ENCODE measurements at regions not wholly inside any gene's neighbourhood (a gene's known extent, or its start where the extent isn't known, plus 50 kb on each side); places are given as distances from the start of the nearest gene placed in this dataset.

- intact Hi-C loops (cut with DNase I; ENCODE audit: low total_unique reads) = loop anchor here (1.0 to 10.0 kb wide), 5 partner anchors 85 to 511 kb away; partner anchors contain the start of gene MTX2
Measured at GRCh38 chr2:176637486-176638166, 368.4 kb downstream of the MTX2 start.

GRCh38 chr2:176638167-176639015, 369.1 kb downstream of the MTX2 start:
- Histone ChIP-seq H3K4me1 (peaks cover 0 to 5% of the 10 kb centered on the region in 2 donors), H3K27me3 (peaks cover 9 to 31% (median 23%) of the 10 kb centered on the region in 3 donors), H3K4me3 (peak overlapping the region; percentile 63 to 84 (median 68)), H3K27ac (peak overlapping the region in 3 of 4 donors; percentile 50 to 70 (median 56)), H3K36me3 (no peaks in the 10 kb centered on the region), H3K9me3 (no peaks in the 10 kb centered on the region)
- intact Hi-C loops (cut with DNase I; ENCODE audit: low total_unique reads) (loop anchor here (1.0 to 10.0 kb wide), 5 partner anchors 86 to 512 kb away; partner anchors contain the start of gene MTX2), in situ Hi-C loops (cut with MboI; ENCODE audit: low sequenced_read_pairs in 4 of 4) (loop anchor here (5.0 to 25.0 kb wide), 4 partner anchors 176 to 514 kb away; partner anchors contain the start of genes HOXD8 (in 3 of the 4) and HOXD9 (in 1 of the 4))
- peak; percentile 81 to 88 for ATAC-seq
- no peak for TF ChIP-seq POLR2A (IDR thresholded peaks at IDR 0.05)
- peak; percentile 59 to 81 (median 74) for TF ChIP-seq CTCF (IDR thresholded peaks at IDR 0.05 in 4 of 5, conservative IDR thresholded peaks at IDR 0.05 in 1 of 5)
- DNase-seq = peak; percentile 26 to 37

More at GRCh38 chr2:176637486-176638166, 368.4 kb downstream of the MTX2 start:
- in situ Hi-C loops (cut with MboI; ENCODE audit: low sequenced_read_pairs in 4 of 4) = loop anchor here (5.0 to 25.0 kb wide), 4 partner anchors 175 to 513 kb away; partner anchors contain the start of genes HOXD8 (in 3 of the 4) and HOXD9 (in 1 of the 4)
- no peaks in the 10 kb centered on the region for H3K9me3 ChIP-seq
- H3K27me3 ChIP-seq = peaks cover 9 to 31% (median 23%) of the 10 kb centered on the region in 3 donors
- TF ChIP-seq CTCF (IDR thresholded peaks at IDR 0.05 in 4 of 5, conservative IDR thresholded peaks at IDR 0.05 in 1 of 5) = no peak
- TF ChIP-seq POLR2A (IDR thresholded peaks at IDR 0.05) = no peak
- H3K36me3 ChIP-seq = no peaks in the 10 kb centered on the region
- peaks cover 0 to 5% of the 10 kb centered on the region in 2 donors for H3K4me1 ChIP-seq
- DNase-seq (peak; percentile 7 to 27), ATAC-seq (peak; percentile 34 to 47)
- peak overlapping the region; percentile 50 to 70 (median 54) for H3K27ac ChIP-seq
- H3K4me3 ChIP-seq = peak overlapping the region; percentile 63 to 84 (median 68)

GRCh38 chr2:176639016-176639343, 369.7 kb downstream of the MTX2 start:
- no peak for ATAC-seq

More at GRCh38 chr2:176639016-176639343, 369.7 kb downstream of the MTX2 start:
- peaks cover 9 to 31% (median 23%) of the 10 kb centered on the region in 3 donors for H3K27me3 ChIP-seq
- no peak overlapping the region for H3K27ac ChIP-seq
- intact Hi-C loops (cut with DNase I; ENCODE audit: low total_unique reads) = loop anchor here (2.0 to 10.0 kb wide), 4 partner anchors 87 to 512 kb away; partner anchors contain the start of gene MTX2
- TF ChIP-seq CTCF (IDR thresholded peaks at IDR 0.05 in 4 of 5, conservative IDR thresholded peaks at IDR 0.05 in 1 of 5) = no peak
- TF ChIP-seq POLR2A (IDR thresholded peaks at IDR 0.05) = no peak
- no peak for DNase-seq
- in situ Hi-C loops (cut with MboI; ENCODE audit: low sequenced_read_pairs in 4 of 4) = loop anchor here (5.0 to 25.0 kb wide), 4 partner anchors 177 to 514 kb away; partner anchors contain the start of genes HOXD8 (in 3 of the 4) and HOXD9 (in 1 of the 4)
- H3K36me3 ChIP-seq = no peaks in the 10 kb centered on the region
- no peaks in the 10 kb centered on the region for H3K9me3 ChIP-seq
- H3K4me3 ChIP-seq = no peak overlapping the region
- H3K4me1 ChIP-seq = peaks cover 0 to 5% of the 10 kb centered on the region in 2 donors
